ENCODE measurements at regions not wholly inside any gene's neighbourhood (a gene's known extent, or its start where the extent isn't known, plus 50 kb on each side); places are given as distances from the start of the nearest gene placed in this dataset.

GRCh38 chr20:55172310-55173002 is 697.1 kb downstream of the DOK5 start:
- H3K36me3 ChIP-seq: no peaks in the 10 kb centered on the region
- 84 to 91% (median 85%) methylated on average over 4 of the region's 4 CpGs for WGBS, 5 donors
- H3K27ac ChIP-seq: no peak overlapping the region
- intact Hi-C loops (cut with DNase I; ENCODE audit: low total_unique reads): no loop called here
- no peak for TF ChIP-seq POLR2A (IDR thresholded peaks at IDR 0.05)
- no peak for TF ChIP-seq CTCF (IDR thresholded peaks at IDR 0.05 in 8 of 11, conservative IDR thresholded peaks at IDR 0.05 in 3 of 11)
- TF ChIP-seq POLR2AphosphoS5 (IDR thresholded peaks at IDR 0.05): no peak
- no peak for DNase-seq
- H3K4me3 ChIP-seq: no peak overlapping the region
- no peaks in the 10 kb centered on the region for H3K4me1 ChIP-seq
- no peaks in the 10 kb centered on the region for H3K27me3 ChIP-seq (replicated peaks in 1 of 7)
- peaks cover 0 to 6% (median 0%) of the 10 kb centered on the region in 8 donors for H3K9me3 ChIP-seq

- no peaks in the 10 kb centered on the region for H3K4me1 ChIP-seq
- TF ChIP-seq CTCF (IDR thresholded peaks at IDR 0.05 in 8 of 11, conservative IDR thresholded peaks at IDR 0.05 in 3 of 11) (no peak), POLR2A (IDR thresholded peaks at IDR 0.05) (no peak), POLR2AphosphoS5 (IDR thresholded peaks at IDR 0.05) (no peak)
- no peaks in the 10 kb centered on the region for H3K36me3 ChIP-seq
- 17 to 31% (median 28%) methylated on average over 2 of the region's 2 CpGs for WGBS, 5 donors
- H3K27ac ChIP-seq: no peak overlapping the region
- H3K4me3 ChIP-seq: no peak overlapping the region
- intact Hi-C loops (cut with DNase I; ENCODE audit: low total_unique reads): no loop called here
- H3K27me3 ChIP-seq (replicated peaks in 1 of 7): no peaks in the 10 kb centered on the region
- DNase-seq: no peak
- peaks cover 0 to 5% (median 0%) of the 10 kb centered on the region in 8 donors for H3K9me3 ChIP-seq
Measured at GRCh38 chr20:55166063-55166462, 690.7 kb downstream of the DOK5 start.

GRCh38 chr20:55160996-55161395 is 685.6 kb downstream of the DOK5 start:
- DNase-seq: no peak
- Histone ChIP-seq H3K27me3 (replicated peaks in 1 of 7) (no peaks in the 10 kb centered on the region), H3K4me3 (no peak overlapping the region), H3K9me3 (peaks cover 0 to 17% (median 4%) of the 10 kb centered on the region in 8 donors), H3K4me1 (no peaks in the 10 kb centered on the region), H3K27ac (no peak overlapping the region), H3K36me3 (no peaks in the 10 kb centered on the region)
- 76 to 97% (median 88%) methylated on average over 1 of the region's 1 CpG for WGBS, 5 donors
- intact Hi-C loops (cut with DNase I; ENCODE audit: low total_unique reads): no loop called here
- TF ChIP-seq POLR2AphosphoS5 (IDR thresholded peaks at IDR 0.05) (no peak), CTCF (IDR thresholded peaks at IDR 0.05 in 8 of 11, conservative IDR thresholded peaks at IDR 0.05 in 3 of 11) (no peak), POLR2A (IDR thresholded peaks at IDR 0.05) (no peak)

- DNase-seq: no peak
- Histone ChIP-seq H3K27me3 (replicated peaks in 1 of 7) (no peaks in the 10 kb centered on the region), H3K27ac (no peak overlapping the region), H3K9me3 (peaks cover 0 to 24% (median 4%) of the 10 kb centered on the region in 8 donors), H3K4me3 (no peak overlapping the region), H3K36me3 (no peaks in the 10 kb centered on the region), H3K4me1 (no peaks in the 10 kb centered on the region)
- 30 to 65% (median 46%) methylated on average over 3 of the region's 3 CpGs for WGBS, 5 donors
- intact Hi-C loops (cut with DNase I; ENCODE audit: low total_unique reads): no loop called here
- no peak for TF ChIP-seq POLR2AphosphoS5 (IDR thresholded peaks at IDR 0.05)
- TF ChIP-seq POLR2A (IDR thresholded peaks at IDR 0.05): no peak
- no peak for TF ChIP-seq CTCF (IDR thresholded peaks at IDR 0.05 in 8 of 11, conservative IDR thresholded peaks at IDR 0.05 in 3 of 11)
Measured at GRCh38 chr20:55160037-55160436, 684.6 kb downstream of the DOK5 start.

Data from spleen (tissue), 11 donors.